SKM-1 treated with dmso at 0.1 percent for 144 hours (cell line): ENCODE measurements at regions not wholly inside any gene's neighbourhood (a gene's known extent, or its start where the extent isn't known, plus 50 kb on each side); places are given as distances from the start of the nearest gene placed in this dataset.

ENCODE experiments used
- DNase-seq: peaks from one replicate; lab custom pipeline; 2025; ENCODE audit not compliant: unreplicated experiment; lab: John Stamatoyannopoulos, UW

DNA sequence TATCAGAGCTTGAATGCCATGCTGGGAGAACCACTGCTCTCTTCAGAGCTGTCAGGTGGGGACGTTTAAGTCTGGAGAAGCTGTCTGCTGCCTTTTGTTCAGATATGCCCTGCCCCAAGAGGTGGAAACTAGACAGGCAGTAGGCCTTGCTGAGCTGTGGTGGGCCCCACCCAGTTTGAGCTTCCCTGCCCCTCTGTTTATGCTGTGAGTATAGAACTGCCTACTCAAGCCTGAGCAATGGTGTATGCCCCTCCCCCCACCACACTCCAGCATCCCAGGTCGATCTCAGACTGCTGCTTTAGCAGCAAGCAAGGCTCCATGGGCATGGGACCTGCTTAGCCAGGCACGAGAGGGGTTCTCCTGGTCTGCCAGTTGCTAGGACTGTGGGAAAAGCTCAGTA lies 362.3 kb downstream of the FAM170A start:
- DNase-seq = no peak

DNA sequence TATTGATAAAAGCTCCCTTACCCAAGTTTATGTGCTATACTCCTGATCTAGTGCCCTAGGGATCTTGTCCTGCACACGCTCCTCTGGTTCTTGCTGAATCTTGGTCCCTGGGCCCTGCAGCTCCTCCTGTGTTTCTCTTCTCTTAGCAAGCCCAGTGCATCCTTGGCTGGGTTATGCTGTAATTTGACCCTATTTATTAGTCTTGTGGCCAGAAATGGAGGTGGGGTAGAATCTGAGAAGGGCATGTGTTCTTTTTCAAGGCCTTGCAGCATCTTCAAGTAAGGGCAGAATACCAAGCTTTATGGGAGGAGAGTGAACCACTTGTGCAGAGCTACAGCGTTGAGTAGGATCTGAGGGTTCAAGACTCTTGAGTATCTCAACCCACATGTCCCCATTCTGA lies 366.8 kb downstream of the FAM170A start:
- DNase-seq = no peak

DNA sequence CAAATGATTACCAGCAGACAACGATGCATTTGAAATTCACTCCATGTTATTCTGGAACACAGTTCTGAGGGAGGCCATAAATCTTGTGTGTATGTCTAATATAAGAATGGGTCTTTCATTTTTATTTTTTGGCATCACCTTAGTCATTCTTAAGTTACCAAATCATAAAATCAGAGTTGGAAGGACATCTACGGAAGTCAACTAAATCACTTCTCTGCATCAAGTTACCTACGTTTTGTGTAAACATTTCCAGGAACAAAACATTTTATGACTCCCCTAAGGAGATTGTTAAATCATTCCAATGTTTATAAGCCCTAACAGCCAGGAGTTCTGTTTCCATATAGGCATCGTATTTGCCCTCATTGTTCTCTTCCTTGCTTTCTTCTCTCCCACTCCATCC lies 378.2 kb downstream of the FAM170A start:
- DNase-seq = no peak

DNA sequence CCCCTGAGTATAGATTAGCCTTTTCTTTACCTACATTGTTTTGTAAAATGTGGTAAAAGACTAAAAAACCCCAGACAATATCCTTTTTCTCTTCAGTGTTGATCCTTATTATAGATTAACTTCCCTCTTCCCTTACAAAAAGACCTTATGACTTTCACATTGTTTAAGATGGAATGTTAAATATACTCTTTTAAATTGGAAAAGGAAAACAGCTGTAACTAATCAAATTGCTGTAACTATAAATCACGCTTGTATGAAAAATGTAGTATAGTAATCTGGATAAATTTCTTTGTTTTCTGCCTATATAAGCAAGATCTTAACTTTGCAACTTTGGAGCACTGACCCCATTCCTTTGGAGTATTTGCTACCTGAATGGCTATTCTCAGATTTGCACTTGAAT lies 383.1 kb downstream of the FAM170A start:
- DNase-seq = no peak

DNA sequence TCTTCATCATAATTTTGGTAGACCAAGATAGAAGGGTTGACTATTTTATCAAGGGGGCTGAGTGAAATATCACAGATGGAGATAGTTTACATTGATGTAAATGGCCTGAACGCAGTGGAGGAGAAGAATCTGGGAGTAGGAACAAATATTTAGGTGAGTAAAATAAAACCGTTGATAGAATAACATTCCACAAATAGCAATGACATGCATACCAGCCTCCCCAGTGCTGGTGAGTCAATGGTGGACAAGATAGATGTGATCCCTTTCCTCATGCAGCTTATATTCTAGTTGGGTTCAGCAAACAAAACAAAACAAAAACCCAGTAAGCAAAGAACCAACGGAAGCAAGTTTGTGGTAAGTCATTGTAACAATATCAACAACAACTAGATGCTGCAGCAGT lies 385.2 kb downstream of the FAM170A start:
- no peak for DNase-seq

DNA sequence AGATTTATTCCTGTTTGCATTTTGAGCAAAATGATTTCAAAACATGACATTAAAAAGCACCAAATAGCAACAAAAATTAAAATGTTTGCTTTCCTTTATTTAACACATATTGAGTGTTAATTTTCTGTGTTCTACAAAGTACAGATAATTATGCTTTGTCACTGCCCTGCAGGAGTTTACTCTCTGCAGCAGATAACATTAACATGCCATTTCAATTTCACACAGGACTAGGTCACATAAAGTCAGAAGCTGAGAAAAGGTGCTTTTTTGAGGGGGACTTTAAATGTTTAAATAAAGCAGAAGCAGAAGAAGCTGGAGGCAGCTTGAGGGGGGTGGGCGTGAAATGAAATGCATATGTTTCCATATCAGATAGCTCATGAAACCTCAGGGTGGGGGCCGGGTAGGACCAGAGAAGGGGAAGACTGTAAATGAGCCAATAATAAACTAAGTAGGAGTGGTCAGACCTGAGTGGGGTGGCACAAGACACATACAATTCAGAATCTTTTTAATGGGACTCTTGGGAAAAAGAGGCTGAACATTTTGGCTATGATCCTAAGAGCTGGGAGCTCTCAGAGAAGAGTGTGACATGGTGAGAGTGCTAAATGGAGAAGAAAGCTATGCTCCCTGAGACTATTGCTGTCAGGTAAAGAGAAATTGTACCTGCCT lies 387.5 kb downstream of the FAM170A start:
- no peak for DNase-seq

DNA sequence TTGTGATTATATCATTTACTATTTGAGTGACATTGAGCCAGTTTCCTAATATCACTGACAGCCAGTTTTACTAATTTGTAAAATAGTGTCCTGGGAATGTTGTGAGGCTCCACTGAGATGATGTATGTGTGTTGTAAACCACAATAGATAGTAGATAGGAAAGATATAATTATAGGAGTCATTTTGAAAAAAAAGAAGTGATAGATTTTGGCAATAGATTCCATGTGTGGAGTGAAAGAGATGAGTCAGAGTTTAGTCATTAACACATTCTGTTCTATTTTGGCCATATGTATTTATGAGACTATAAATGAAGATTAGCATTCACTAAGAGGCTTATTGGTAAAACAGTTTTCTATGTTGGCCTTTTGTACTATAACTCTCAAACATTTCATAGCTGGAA lies 388.2 kb downstream of the FAM170A start:
- DNase-seq = no peak

DNA sequence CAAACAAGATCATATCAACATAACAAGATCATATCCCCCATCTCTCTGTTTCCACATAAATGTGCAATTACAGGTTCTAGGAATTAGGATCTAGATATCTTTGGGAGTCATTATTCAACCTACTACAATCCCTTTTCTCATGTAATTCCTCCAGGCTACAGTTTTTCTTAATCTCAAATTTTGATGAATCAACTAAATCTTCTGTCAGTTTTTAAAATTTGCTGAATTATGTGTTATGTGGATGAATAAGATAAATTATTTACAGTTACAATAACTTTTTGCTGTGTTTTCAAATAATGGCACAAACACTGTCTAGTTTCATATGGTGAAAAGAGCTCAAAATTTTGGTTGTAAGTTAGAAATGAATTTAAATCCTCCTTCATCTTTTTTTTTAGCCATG lies 405.8 kb downstream of the FAM170A start:
- no peak for DNase-seq

DNA sequence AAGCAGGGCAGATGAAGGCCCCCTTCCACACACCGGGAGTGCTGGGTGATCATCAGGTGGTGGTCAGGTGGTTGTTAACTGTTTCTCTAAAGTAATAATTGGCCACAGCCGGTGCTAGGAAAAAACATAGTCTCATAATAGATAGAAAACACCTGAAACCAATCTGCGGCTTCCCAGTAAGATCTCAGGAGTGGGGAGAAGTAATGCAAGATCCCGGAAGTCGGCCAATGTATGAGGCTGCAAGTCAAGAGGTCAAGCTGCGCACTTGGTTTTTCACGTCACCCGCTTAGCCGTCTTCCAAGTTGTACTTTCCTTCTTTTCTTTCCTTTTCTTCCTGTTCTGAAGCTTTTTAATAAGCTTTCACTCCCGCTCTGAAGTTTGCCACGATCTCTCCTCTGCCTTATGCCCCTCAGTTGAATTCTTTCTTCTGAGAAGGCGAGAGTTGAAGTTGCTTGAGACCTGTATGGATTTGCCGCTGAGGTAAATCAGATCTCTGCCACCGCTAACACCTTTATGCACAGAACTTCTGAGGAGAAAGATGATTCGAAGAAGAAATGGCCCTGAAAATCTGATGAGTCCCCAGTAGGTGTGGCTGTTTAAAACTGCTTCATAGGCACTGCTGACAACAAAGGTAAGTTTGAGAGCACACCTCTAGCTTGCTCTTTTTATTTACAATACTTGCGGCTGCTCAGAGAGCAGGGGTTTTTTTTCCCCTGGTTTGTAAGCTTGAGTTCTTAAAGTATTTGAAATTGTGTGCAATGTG lies 406.6 kb downstream of the FAM170A start:
- no peak for DNase-seq

DNA sequence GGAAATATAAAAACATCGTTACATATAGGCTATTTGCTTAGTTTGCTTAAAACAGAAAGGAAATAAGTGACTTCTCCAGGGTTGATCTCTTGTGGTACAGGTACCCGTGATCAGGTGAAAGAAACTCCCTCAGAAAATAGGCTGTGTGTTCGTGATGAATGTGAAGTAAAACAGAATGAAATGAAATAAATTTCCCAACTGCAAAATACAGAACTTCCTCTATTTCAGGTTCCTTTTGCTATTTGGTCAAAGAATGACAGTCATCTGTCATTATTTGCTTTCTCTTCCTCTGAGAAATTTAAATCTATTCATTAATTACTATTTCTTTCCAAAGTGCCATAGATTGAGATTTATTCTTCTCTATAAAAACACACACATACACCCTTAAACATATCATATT lies 408.1 kb downstream of the FAM170A start:
- DNase-seq = peak; percentile 21

DNA sequence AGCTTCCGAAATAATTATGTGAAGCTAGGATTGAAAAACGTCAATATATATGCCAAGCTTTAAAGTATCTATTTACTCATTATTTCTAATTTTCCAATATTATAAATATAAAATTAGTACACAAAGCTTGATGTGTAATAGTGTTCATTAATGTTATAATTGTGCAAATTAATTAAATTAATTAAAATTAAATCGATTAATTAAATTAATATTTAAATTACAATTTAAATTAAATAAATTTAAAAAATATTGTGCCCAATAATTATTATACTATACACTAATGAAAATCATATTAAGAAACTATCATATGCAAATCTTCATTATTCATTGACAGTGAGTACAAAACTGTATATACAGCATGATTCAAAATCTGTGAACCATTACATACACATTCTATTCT lies 409.8 kb downstream of the FAM170A start:
- DNase-seq = no peak

DNA sequence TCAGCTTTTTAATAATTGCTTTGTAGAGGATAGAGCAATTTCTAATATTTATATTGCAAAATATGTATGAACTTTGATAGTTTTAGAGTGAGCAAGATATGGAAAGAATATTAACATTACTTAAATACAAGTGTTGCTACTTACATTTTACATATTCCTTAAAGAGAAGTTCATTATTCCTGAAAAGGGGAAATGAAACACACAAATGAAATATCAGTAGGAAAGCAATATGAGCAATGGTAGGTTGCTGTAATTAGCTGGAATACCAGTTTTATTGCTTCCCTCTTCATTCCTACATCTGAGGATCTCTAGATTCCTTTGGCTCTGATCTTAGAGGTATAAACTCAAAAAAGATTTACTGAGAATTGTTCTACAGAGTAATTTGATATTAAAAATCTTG lies 414.1 kb downstream of the FAM170A start:
- no peak for DNase-seq

DNA sequence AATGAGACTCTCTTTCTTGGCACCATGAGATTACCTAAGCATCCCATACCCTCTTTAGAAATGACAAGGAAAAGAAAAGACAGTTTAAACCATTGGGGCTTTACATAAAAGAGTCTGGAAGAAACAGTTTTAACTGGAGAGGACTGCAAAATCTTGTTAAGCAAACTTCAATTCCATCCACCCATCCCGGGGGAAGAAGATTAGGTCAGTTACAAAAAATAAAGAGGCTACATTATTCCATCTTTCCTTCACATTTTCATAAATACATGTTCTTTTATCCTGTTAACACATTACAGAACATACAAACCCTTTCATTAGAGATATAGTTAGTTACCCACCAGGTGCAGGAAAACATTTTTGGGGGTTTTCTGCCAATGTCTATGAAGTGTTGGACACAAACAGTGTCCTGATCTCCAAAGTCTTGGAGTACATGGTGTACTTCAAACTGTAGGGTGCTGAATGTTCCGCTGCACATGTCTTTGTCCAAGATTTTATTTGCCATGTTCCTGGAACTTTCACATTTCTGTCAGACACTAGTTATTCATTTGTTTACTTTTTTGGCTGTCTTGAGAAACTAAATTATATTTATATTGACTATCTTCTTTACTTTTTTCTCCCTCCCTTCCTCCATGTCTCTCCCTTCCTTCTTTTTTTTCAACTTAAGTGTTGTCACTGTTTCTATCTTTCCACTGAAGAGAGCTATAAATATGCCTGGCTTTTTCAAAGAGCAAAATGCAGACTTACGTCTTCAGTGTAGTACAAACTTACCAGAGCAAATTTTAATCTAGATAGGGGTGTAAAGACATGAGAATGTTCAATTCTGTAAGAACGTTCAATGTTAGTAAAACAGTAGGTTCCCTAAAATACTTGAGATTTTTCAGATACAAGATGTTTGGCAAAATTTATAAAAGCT lies 410.9 kb upstream of the PRR16 start:
- DNase-seq = no peak

DNA sequence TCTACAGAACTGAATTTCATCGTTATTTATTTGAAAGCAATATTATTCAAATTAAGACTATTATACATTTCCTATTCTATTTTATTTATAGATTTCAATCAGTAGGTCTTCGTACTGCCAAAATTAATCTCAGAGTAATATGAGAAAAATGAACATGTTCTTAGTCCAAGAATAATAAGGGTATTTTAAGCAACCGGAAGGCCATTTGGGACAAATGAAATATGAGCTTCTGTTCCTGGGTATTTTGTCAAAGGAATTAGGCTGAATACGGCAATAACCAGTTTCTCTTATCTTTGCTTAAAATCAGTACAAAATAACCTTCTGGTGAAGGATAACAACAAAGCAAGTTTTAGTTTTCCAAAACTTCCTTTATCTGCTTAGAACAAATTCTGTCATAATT lies 410.3 kb upstream of the PRR16 start:
- DNase-seq = no peak

DNA sequence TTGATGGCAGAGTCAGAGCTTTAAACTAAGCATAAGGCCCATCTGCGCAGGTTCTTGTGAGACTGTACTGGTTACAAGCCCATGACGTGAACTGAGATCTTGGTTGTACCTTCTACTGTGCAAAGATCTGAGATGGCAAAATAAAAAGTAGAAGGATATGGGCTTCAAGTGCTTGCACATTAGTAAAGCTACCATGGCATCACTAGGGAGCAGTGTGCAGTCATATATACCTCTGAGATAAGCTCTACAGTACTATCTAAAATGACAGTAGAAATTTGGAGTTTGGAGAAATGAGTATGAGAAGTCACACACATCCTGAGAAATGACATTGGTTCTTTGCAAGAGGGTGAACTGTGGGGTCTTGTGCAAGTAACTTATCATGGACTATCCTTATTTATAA lies 408.2 kb upstream of the PRR16 start:
- no peak for DNase-seq

DNA sequence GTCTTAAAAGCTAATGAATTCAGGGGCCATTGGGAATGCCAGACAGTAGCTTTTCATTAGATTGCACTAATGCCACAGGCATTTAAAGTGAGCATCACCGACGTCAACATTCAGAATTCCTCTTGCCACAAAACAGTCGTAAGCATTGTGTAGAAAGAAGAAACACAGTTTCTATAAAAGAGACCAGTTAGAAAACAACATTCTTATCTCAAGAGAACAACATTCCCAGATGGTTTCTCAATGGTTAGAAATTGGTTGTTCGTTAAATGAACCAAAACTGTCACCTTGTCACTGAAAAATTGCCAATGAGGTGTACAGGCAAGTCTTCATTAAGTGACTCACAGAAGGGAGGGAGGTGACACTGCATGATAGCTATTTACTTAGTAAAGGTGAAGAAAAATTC lies 401.6 kb upstream of the PRR16 start:
- DNase-seq = no peak

DNA sequence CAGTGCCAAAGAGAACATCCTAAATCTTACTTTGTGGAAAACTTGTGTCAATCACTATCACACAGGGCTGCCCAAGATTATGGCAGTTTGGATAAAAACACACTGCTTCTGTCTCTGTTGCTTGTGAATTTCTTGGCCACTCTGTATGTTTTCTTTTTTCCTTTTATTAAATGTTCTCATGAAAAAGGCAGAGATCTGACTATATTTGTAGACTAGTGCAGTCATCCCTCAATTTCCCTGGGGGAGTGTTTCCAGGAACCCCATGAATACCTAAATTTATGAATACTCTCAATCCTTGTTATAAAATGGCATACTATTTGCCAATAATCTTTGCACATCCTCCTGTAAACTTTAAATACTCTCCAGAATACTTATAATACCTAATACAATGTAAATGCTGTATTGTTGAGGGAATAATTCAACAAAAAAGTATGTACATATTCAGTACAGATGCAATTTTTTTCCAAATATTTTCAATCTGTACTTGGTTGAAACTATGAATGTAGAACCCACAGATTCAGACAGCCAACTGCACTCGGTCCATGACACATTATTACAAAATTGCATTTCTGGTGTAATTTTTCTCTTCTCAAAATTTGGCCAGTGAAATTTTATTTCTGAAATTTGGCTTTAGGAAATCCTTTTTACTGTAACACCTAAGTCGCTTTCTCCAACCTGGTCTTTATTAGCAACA lies 391.9 kb upstream of the PRR16 start:
- no peak for DNase-seq

DNA sequence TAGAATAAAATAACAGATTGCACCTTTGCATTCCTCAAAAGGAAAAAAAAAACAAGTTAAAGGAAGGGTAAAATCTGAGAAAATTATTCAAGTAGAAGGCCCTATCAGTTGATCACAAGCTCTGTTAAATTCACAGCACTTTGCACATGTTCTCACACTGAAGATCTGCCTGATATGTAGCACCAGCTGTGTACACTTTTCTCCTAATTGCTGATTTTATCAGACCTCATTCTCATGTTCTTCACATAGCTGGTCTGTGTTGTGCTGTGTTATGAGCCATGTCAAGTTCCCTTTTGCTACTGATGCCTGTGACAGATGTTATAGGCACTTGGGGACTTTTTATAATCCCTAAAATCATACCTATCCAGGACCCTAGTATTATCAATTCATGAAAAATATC lies 390.4 kb upstream of the PRR16 start:
- DNase-seq = no peak

DNA sequence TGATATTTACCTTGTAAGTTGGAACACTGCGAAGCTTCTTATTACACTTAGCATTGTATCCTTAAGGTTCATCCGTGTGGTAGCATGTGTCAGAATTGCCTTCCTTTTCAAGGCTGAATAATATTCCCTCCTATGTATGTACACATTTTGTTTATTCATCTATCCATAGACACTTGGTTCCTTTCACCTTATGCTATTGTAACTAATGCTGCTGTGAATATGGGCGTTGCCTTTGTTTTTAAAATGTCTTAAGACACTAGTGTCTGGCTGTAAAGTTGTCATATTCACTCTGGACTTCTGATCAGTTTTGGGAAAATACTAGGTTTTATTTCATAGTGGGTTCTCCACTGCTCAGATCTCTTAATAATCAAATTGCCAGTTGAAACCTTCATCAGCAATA lies 383.3 kb upstream of the PRR16 start:
- DNase-seq = no peak

DNA sequence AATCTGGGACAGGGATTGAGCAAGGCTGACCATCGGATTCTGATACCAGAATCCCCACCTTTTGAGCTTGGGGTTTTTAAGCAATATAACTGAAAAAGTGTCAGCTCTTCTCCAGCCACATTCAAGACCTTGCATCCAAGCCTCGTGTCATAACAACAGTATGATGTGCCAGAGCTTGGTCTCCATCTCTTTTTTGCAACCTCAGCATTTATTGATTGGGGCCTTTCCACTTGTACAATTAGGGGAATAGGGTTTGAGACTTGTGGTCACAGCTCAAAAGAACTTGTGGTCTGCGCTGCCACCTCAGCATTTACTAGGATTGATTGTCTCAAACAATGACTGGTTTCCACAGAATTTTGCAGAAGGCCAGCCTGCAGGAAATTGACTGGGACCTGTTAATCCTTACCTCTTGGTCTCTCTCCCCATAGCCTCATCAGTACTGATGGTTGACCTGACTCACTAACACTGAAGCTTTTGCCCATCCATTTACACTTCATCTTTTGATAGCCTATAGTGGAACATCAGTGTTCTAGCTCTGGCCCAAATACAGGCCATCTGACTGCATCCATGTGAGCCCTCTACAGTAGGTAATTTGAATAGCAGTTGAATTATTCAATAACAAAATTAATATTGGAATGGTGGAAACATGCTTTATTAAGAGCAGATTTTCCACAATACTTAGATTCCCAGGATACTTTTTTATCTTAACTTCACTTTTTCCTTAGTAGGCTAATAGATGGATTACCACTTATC lies 381.6 kb upstream of the PRR16 start:
- DNase-seq = no peak
